Suprapubic skin (tissue), 4 donors: ENCODE measurements at regions not wholly inside any gene's neighbourhood (a gene's known extent, or its start where the extent isn't known, plus 50 kb on each side); places are given as distances from the start of the nearest gene placed in this dataset.

Experiments used
- DNase-seq, 2 donors: peaks; one replicate each; pipeline ENCODE4 v3.0.0-alpha.2; 2019; ENCODE audit warnings: low spot score in 2 of 2
- H3K27ac ChIP-seq: fragments of 200-600 bp; sonication (generic); one replicate; pipeline ENCODE4 v1.5.1; 2019
- H3K27me3 ChIP-seq: fragments of 200-600 bp; sonication (generic); one replicate; pipeline ENCODE4 v1.5.1; 2019
- H3K36me3 ChIP-seq: fragments of 200-600 bp; sonication (generic); one replicate; pipeline ENCODE4 v1.5.1; 2019
- H3K4me1 ChIP-seq: fragments of 200-600 bp; sonication (generic); one replicate; pipeline ENCODE4 v1.5.1; 2019
- H3K4me3 ChIP-seq: fragments of 200-600 bp; sonication (generic); one replicate; pipeline ENCODE4 v1.5.1; 2019; ENCODE audit warnings: mild to moderate bottlenecking
- H3K9me3 ChIP-seq: fragments of 200-600 bp; sonication (generic); one replicate; pipeline ENCODE4 v1.5.1; 2019
- CTCF ChIP-seq, 2 donors: fragments of 200-600 bp in 1 of 2; fragments of 450-650 bp in 1 of 2; sonication (generic) in 1 of 2; IDR thresholded peaks; one replicate each; pipeline ENCODE4 v1.5.1; 2016 to 2019; ENCODE audit warnings: antibody characterized with exemption in 2 of 2, mild to moderate bottlenecking in 1 of 2, moderate library complexity in 1 of 2
- EP300 ChIP-seq: sonication (generic); formaldehyde crosslinking; IDR thresholded peaks from one replicate; pipeline ENCODE4 v1.6.1; 2017; ENCODE audit warnings: antibody characterized with exemption
- POLR2A ChIP-seq, 2 donors: fragments of 450-650 bp; IDR thresholded peaks; one replicate each; pipeline ENCODE4 v1.6.1; 2017; ENCODE audit warnings: antibody characterized with exemption in 2 of 2, mild to moderate bottlenecking in 2 of 2, moderate library complexity in 2 of 2
- POLR2AphosphoS5 ChIP-seq, 3 donors: sonication (generic); formaldehyde crosslinking; IDR thresholded peaks; one replicate each; pipeline ENCODE4 v1.6.1; 2017; ENCODE audit warnings: antibody characterized with exemption in 3 of 3
- WGBS: methylation state at CpG from one replicate; pipeline ENCODE4 v1.1.5; 2018; 5-methylcytosine and 5-hydroxymethylcytosine counted together

DNA sequence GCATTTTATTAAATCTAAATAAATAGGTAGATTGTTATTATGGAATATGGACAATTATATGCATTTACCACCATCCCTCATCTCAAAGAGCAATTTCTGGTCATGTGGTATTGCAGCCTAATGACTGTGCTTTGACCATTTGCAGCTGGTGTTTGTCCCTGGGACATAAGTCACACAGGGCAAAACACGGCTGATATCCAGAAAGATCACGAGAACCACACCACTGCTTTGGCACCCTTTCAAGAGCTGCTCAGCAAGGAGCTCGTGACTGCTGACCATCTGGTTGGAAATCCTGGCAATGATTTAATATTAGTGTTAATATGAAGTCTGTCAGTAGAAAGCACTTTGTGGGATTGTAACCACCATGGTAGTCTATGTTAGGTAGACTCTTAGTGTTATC is 545.0 kb downstream of the GBA3 start:
- 73% methylated on average over 3 of the region's 3 CpGs for WGBS
- no peak for DNase-seq

DNA sequence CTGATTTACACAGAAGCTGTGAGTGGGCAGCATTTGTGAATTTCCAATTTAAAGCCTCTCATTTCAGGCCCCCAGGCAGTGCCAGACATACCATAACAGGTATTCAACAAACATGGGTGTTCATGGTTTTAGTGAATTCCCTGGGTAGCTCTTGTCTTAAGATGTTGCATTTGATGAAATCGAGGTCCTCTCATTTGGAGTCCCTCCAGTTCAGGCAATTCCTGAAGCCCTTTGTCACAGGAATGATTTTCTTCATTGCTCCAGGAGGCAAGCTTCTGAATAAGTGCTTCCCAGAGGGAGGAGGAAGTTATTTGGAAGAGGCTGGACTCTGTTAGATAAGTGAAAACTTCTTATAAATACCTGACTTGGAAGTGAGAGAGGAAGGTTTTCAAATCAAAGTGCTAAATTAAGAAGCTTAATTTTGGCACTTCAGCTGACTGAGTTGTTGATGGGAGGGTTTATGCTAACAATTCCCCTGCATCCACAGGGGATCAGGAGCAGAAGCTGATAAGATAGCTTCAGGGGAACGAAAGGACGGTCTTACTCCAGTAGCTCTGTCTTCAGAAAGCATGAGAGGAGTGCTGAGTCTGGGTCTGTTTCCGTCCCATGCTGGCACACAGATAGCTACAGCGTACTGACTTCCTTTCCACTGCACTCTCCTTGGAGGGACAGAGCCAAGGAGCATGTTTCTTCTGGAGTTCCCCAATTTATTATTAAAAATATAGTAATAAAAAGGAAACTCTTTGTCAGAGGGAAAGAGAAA is 543.1 kb downstream of the GBA3 start:
- H3K27ac ChIP-seq = no peak overlapping the region
- H3K9me3 ChIP-seq = no peaks in the 10 kb centered on the region
- H3K36me3 ChIP-seq = no peaks in the 10 kb centered on the region
- H3K4me3 ChIP-seq = no peak overlapping the region
- no peak for TF ChIP-seq POLR2AphosphoS5 (IDR thresholded peaks at IDR 0.05)
- no peak for TF ChIP-seq CTCF (IDR thresholded peaks at IDR 0.05)
- no peak for TF ChIP-seq POLR2A (IDR thresholded peaks at IDR 0.05)
- no peak for TF ChIP-seq EP300
- no peaks in the 10 kb centered on the region for H3K27me3 ChIP-seq
- no peaks in the 10 kb centered on the region for H3K4me1 ChIP-seq
- WGBS = 13% methylated on average over 5 of the region's 5 CpGs
- DNase-seq = no peak

More for the DNA sequence above, 545.0 kb downstream of the GBA3 start:
- no peaks in the 10 kb centered on the region for H3K36me3 ChIP-seq
- no peaks in the 10 kb centered on the region for H3K27me3 ChIP-seq
- H3K9me3 ChIP-seq = no peaks in the 10 kb centered on the region
- H3K4me3 ChIP-seq = no peak overlapping the region
- TF ChIP-seq CTCF (IDR thresholded peaks at IDR 0.05) = no peak
- no peak overlapping the region for H3K27ac ChIP-seq
- no peaks in the 10 kb centered on the region for H3K4me1 ChIP-seq

DNA sequence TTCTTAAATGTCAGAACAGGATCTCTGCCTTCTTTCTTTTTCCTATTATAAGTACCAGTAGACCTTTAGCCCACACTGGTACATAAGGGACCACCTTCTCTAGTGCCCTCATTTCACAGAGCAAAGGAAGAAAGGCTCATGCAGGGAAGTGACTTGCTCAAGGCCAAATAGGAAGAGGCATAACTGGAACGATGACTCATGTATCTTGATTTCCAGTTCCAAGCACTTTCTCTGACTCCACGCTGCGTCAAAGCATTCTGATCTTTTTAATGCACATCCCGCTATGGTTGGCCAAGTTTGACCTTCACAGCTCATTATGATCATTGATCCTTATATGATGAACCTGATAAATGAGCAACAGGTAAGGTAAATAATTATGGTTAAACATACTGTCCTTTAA is 542.0 kb downstream of the GBA3 start:
- Histone ChIP-seq H3K36me3 (no peaks in the 10 kb centered on the region), H3K4me1 (no peaks in the 10 kb centered on the region), H3K4me3 (no peak overlapping the region), H3K27ac (no peak overlapping the region), H3K9me3 (no peaks in the 10 kb centered on the region), H3K27me3 (no peaks in the 10 kb centered on the region)
- DNase-seq = no peak
- 70% methylated on average over 4 of the region's 4 CpGs for WGBS
- no peak for TF ChIP-seq CTCF (IDR thresholded peaks at IDR 0.05)
- TF ChIP-seq POLR2AphosphoS5 (IDR thresholded peaks at IDR 0.05) = no peak
- TF ChIP-seq EP300 = no peak
- no peak for TF ChIP-seq POLR2A (IDR thresholded peaks at IDR 0.05)

DNA sequence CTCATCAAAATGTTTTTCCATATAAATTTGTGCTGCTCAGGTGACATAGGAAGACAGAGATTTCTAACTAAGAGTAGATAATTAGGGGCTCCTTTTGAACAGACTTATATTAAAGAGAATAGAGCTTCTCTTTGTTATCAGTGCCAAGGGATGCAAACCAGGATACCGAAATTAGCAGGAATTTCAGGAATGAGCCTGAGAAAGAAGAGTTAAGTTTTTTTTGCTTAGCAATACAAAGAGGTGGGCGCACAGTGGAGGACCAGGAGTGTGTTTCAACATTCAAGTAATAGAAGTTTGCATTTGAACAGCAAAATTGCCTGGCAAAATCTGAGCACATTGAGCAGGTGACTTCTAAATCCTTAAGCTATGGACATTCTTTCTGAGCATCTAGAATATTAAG is 541.3 kb downstream of the GBA3 start:
- DNase-seq = no peak
- Histone ChIP-seq H3K27ac (no peak overlapping the region), H3K36me3 (no peaks in the 10 kb centered on the region), H3K4me1 (no peaks in the 10 kb centered on the region), H3K4me3 (no peak overlapping the region), H3K9me3 (no peaks in the 10 kb centered on the region), H3K27me3 (no peaks in the 10 kb centered on the region)
- no peak for TF ChIP-seq POLR2A (IDR thresholded peaks at IDR 0.05)
- no peak for TF ChIP-seq EP300
- TF ChIP-seq POLR2AphosphoS5 (IDR thresholded peaks at IDR 0.05) = no peak
- no peak for TF ChIP-seq CTCF (IDR thresholded peaks at IDR 0.05)
- 69% methylated on average over 2 of the region's 2 CpGs for WGBS

DNA sequence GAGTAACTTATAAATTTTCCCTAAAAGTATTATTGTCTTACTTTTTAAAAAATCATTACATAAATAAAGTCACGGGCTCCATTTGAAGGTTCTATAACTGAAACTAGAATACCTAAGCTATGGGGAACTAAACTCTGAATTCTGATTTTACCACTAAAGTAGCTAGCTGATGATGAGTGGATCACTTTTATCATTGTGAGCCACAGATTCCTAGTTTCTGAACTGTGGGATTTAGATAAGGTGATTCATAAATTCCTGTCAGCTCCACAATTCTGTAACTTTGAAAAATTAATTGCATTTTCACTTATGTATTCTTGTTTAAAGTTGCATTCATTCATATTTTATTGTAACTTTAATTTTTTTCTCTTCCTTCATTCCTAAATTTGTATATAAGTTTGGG is 540.9 kb downstream of the GBA3 start:
- no peaks in the 10 kb centered on the region for H3K36me3 ChIP-seq
- H3K27me3 ChIP-seq = no peaks in the 10 kb centered on the region
- no peaks in the 10 kb centered on the region for H3K4me1 ChIP-seq
- no peak for DNase-seq
- no peak for TF ChIP-seq POLR2AphosphoS5 (IDR thresholded peaks at IDR 0.05)
- TF ChIP-seq EP300 = no peak
- TF ChIP-seq CTCF (IDR thresholded peaks at IDR 0.05) = no peak
- no peak for TF ChIP-seq POLR2A (IDR thresholded peaks at IDR 0.05)
- H3K9me3 ChIP-seq = no peaks in the 10 kb centered on the region
- 96% methylated on average over 1 of the region's 1 CpG for WGBS
- no peak overlapping the region for H3K27ac ChIP-seq
- no peak overlapping the region for H3K4me3 ChIP-seq
